ENCODE measurements at regions not wholly inside any gene's neighbourhood (a gene's known extent, or its start where the extent isn't known, plus 50 kb on each side); places are given as distances from the start of the nearest gene placed in this dataset.

DNA sequence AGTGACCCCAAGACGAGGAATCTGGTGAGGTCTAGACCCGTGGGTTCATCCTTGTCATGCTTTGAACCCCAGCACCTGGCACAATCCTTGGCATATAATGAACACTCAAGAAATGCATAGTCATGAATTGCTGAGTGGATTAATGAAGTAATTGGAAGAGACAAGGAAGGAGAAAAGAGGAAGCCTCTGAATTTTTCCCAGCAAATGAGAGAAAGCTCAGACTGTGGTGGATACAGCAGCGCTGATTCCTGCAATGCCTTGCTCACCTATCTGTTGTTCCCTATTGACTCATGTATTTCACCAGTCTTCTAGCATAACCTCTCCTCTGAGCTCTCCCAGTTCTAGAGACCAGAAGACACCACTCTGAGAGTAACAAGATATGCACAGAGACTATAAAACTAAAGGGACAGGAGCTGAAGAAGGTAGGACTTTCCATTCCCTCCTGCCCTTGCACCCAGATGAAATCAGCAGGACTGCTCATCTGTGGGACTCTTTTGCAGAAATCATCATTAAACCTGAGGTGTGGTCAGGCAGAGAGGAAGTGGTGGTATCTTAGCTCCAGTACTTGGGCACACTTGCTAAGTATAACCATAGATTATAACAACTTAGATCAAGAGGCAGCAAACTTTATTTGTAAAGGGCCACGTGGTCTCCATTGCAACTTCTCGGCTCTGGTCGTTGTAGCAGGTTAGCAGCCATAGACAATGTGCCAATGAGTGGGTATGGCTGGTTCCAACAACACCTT lies 102.8 kb downstream of the MAF start:
- no peak for DNase-seq (ENCODE audit: low read depth, low spot score)

GRCh38 chr16:79493911-79494310 lies 106.6 kb downstream of the MAF start:
- no peak for DNase-seq (ENCODE audit: low read depth, low spot score)

GRCh38 chr16:79492036-79492435 lies 108.5 kb downstream of the MAF start:
- DNase-seq (ENCODE audit: low read depth, low spot score) = no peak

DNA sequence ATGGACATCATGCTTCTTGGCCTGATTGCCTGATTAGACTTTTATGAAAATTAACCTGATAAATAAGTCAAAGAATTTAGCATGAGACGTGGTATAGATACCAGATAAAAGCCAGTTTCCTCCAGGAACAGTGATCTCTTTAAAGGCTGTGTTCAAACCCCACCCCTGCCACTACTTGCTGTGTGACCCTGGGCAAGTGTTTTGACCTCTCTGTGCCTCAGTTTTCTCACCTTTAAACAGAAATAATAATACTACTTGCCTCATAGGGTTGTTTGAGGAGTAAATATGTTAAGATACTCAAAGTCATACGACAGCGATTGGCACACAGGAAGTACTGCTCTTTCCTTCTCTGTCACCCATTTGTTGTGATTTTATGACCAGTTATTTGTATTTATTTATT lies 115.5 kb downstream of the MAF start:
- DNase-seq (ENCODE audit: low read depth, low spot score) = no peak

GRCh38 chr16:79484237-79484636 lies 116.3 kb downstream of the MAF start:
- no peak for DNase-seq (ENCODE audit: low read depth, low spot score)

DNA sequence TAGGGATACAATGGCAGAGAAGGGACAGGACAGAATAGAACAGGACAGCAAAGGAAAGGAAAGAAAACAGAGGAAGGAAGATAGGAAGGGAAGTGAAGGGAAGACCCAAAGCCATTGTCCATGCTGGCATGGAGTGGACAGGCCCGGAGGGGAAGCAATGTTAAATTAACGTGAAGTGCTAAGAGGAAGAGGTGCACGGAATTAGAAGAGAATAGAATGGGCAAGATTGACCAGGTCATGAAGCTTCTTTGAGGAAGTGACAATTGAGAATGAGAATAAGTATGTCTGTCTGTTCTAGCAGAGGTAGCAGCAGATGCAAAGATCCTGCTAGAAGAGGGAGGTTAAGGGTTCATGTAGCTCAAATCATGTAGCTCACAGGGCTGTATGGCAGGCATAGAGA lies 117.2 kb downstream of the MAF start:
- DNase-seq (ENCODE audit: low read depth, low spot score) = no peak

GRCh38 chr16:79482011-79482410 lies 118.5 kb downstream of the MAF start:
- no peak for DNase-seq (ENCODE audit: low read depth, low spot score)

DNA sequence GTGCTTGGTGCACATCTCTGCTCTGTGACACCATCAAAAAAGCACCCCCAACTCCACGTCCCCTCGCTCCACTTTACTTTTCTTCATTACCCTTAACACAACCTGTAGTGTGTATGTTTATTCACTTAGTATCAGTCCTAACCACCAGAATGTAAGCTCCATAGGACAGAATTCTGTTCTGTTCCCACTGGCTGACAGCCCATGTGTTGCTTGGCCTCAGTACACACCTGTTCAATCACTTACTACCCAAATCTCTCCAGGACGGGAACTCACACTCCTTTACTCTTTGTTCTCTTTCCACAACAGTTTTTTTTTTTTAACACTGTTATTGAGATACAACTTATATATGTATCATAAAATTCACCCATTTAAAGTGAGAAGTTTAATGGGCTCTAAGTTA lies 119.6 kb downstream of the MAF start:
- DNase-seq (ENCODE audit: low read depth, low spot score) = no peak

- no peak for DNase-seq (ENCODE audit: low read depth, low spot score)
Measured at GRCh38 chr16:79480056-79480455, 120.5 kb downstream of the MAF start.

GRCh38 chr16:79476580-79476979 lies 124.0 kb downstream of the MAF start:
- no peak for DNase-seq (ENCODE audit: low read depth, low spot score)

DNA sequence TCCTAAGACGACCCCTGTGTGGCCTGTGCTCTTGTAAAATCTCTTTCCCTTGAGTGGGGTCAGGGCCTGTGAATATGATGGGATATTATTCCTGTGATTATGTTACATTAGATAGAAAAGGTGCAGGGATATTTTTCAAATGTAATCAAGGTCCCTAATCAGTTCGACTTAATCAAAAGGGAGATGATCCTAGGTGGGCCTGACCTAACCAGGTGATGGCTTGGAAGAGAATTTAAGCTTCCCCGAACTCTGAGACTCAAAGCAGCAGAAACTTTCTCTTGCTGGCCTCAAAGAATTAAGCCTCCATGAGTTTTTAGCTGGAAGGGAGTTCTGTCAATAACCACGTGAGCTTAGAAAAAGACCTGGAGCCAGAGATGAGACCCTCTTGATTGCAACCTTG lies 124.7 kb downstream of the MAF start:
- DNase-seq (ENCODE audit: low read depth, low spot score) = no peak

GRCh38 chr16:79473456-79473855 lies 127.1 kb downstream of the MAF start:
- no peak for DNase-seq (ENCODE audit: low read depth, low spot score)

GRCh38 chr16:79472426-79472825 lies 128.1 kb downstream of the MAF start:
- DNase-seq (ENCODE audit: low read depth, low spot score) = no peak

DNA sequence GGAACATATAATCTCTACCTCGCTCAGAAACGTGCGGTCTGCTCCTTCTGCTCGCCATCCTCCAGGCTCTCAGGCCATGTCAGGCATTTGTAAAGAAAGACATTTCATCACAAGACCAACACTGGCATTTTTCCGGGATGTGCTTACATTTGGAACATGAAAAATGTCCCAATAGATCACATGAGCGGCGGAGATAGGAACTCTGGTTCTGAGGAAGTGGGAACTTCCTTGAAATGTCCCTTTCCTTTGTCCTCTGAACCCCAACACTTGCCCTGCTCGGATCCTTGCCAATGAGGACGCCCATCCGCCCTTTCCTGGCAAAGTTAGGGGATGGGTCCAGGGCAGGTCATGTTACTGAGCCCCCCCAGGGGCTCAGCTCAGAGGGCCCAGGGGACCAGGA lies 130.5 kb downstream of the MAF start:
- no peak for DNase-seq (ENCODE audit: low read depth, low spot score)

- no peak for DNase-seq (ENCODE audit: low read depth, low spot score)
Measured at GRCh38 chr16:79468631-79469030, 131.9 kb downstream of the MAF start.

GRCh38 chr16:79468121-79468552 lies 132.4 kb downstream of the MAF start:
- no peak for DNase-seq (ENCODE audit: low read depth, low spot score)

DNA sequence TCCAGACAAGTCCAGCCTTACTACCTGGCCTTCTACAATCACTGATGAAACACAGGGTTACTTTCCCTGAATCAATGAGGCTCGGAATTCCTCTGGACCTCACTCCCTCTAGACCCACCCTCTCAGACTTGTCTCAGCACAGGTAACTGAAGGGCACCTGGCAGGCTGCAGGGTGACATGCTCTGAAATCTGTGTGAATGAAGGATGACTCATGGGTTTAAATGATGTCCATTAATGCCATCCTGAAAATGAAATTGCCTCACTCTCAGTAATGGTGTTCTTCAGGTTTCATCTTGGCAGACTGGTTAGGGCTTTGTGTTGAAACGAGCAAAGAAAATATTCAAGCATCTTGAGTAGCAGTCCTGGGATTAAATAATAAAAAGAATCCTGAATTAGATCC lies 134.4 kb downstream of the MAF start:
- no peak for DNase-seq (ENCODE audit: low read depth, low spot score)

DNA sequence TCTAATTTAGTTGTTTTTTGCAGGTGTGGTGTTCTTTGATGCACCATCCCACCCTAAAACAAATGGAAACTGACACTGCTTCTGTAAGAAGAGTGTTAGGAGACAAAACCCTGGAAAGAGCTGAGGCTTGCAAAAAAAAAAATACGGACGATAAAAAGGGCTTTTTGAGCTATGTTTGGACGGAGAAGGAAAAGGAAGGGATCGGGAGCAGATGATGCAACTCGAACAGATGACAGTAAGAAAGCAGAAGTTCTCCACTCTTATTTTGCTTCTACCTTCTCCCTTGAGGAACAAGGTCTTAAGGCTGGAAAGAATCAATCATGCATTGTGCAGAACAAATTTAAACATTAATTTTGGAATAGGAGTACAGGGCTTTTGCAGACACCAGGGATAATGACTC lies 136.7 kb downstream of the MAF start:
- no peak for DNase-seq (ENCODE audit: low read depth, low spot score)

GRCh38 chr16:79456036-79456435 lies 144.5 kb downstream of the MAF start:
- DNase-seq (ENCODE audit: low read depth, low spot score) = no peak

GRCh38 chr16:79452671-79453070 lies 147.9 kb downstream of the MAF start:
- no peak for DNase-seq (ENCODE audit: low read depth, low spot score)

DNA sequence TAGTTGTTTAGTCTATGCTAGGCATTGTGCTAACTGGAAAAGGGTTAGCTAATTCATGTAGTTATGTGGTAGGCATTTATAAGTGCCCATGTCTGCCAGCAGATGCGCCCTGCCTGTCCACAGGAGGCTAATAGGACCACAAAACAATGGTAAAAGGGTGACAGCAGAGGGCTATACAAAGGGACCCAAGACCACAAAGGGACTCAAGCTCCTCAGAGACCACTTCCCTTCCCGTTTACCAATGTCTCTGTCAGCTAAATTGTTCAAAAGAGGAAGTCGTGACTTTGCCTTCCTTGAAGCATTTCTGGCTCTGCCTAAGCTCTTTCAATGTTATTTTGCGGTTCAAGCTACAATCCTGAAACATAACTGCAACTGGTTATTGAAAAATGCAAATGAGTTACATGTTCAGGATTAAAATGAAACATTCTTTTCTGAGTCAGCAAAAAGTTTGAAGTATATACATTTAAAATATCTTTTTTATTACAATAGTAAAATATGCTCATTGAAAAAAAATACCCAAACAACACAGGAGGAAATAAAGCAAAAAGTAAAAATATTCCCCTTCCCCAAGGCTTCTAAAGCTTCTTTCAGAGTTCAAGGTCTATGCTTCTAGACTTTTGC lies 149.2 kb downstream of the MAF start:
- DNase-seq (ENCODE audit: low read depth, low spot score) = no peak

DNA sequence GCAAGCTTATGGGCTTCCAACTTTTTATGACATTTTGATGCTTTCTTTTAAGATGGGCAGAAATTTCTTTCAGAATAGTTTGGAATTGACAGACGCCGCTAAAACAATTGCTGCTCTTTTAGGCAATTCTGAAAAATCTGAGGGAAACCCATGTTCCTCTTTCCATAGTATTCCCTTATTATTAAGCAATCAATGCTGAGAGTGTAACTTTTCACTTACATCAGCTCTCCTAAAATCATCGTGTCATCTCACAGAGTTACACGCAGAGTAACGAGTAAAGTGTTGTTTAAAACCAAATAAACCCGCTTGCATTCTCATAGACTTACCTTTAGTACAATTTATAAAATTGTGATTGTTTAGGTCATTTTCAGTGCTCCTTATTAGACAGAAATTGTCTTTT lies 150.6 kb downstream of the MAF start:
- DNase-seq (ENCODE audit: low read depth, low spot score) = no peak

DNA sequence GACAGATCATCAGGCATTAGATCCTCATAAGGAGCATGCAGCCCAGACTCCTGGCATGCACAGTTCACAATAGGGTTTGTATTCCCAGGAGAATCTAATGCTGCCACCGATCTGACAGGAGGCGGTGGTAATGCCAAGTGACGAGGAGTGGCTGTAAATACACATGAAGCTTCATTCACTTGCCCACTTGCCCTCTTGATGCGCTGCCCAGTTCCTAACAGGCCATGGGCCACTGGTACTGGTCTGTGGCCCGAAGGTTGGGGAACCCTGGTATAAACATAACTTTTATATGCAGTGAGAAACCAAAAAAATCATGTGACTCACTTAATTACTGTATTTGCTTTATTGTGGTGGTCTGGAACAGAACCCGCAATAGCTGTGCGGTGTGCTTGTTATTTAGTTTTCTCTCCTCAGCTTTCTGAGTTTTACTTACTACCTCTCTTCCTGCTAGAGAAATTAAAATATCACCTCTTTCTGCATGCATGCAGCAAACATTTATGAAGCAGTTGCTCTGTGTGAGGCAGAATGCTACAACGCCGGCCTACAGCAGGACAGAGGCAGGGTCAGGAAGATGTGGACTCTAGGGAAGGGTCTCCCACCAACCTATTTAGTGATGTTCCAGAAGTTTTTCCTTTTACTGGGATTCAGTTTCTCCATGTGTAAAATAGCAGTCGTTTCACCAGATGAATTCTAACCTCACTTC lies 151.3 kb downstream of the MAF start:
- DNase-seq (ENCODE audit: low read depth, low spot score) = no peak
